Renal cortical epithelial cell (primary cell): ENCODE measurements at regions not wholly inside any gene's neighbourhood (a gene's known extent, or its start where the extent isn't known, plus 50 kb on each side); places are given as distances from the start of the nearest gene placed in this dataset.

Experiments
- DNase-seq: peaks from one replicate; pipeline ENCODE4 v3.0.0-alpha.2; 2011; ENCODE audit warnings: low read depth

DNA sequence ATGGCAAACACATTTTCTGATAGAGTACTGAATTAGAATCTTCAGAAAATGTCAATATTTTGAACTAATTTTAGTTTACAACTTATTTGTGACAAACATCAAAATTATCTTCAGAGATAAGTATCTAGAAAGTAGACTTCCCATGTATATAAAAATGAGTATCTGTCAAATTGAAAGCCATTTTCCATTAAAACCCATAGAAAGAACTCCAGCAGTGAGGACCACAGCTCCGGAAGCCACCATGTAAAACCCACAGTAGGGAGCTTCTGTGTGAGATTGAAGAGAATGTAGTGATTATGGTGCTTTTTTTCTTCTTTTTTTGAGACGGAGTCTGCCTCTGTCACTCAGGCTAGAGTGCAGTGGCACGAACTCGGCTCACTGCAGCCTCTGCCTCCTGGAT, 687.0 kb downstream of the TYW1 start:
- DNase-seq = no peak

DNA sequence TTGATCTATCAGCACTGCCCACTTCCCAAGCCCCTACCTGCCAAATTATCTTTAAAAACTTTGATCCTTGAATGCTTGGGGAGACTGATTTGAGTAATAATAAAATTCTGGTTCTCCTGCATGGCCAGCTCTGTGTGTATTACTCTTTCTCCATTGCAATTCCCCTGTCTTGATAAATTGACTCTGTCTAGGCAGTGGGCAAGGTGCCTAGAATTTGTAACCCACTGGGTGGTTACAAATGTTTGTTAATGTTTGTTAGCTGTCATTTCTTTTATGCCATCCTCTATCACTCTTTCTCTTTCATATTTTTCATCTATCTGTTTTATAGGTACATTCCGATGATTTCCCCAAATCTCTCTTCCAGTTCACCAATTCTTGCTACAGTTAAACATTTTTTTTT, 694.1 kb downstream of the TYW1 start:
- DNase-seq = no peak

DNA sequence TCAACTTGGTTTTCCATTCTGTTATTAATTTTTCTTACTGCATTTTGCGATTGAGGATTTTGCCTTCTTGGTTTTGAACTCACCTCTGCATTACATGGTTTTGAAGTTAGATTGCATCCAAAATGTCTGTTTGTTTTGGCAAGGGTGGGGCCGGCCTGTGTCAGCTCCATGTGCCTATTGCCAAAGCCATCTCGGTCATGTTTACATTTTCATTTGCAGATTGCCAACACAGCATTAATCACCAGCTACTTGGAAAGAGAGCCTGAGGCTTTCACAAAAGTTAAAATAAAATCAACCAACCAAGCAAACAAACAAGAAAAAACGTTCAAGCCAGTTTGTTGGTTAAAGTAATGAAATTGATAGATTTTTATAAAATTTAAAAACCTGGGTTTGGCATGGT, 695.8 kb downstream of the TYW1 start:
- no peak for DNase-seq

DNA sequence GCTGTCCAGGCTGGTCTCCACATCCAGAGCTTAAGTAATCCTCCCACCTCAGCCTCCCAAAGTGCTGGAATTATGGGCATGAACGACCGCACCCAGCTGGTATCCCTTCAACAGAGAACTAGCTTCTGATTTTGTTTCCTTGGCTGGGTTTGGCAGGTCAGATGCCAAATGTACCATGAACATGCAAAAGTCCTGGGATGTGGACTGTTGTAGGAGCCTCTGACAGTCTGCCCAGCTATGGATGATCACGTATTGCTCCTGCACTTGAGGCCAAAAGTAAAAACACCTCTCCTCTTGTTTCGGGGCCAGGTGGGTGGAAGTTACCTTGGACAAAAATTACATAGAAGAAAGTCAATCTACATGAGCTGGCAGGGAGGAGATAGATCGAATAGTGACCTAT, 699.5 kb downstream of the TYW1 start:
- no peak for DNase-seq

DNA sequence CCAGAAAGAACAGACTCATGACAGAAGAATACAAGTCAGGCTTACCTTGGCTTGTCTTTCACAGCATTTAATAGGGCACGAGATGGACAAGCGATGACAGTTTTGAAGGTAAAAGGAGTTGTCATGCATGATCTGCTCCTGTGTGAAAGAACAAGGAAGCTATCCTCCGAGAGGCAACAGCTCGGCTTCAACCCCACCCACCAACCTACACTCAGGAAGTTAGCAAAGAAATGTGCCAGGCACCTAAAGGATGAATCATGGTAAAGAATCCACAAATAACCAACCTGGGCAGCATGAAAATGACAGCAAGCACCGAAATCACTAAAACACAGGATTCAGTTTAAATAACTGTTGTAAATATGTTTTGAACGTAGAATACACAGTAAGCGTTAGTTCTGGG, 700.2 kb downstream of the TYW1 start:
- no peak for DNase-seq

DNA sequence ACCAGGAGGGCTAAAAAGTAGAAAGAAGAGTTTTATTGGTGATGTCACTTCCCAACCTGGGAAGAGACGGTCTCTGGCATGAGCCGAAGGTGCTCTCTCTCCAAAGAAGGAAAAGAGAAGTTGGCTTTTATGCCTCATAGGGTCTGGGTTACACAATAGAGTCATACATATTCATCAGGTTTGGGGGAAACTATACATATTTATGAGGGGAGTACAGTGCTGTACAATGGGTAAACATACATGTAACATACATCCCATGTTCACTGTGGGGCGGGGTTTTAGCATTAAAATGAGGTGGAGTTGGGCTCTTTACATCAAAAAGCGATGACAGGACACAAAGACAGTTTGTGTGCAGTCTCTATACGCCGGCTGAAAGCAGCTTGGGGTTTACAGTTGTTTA, 701.7 kb downstream of the TYW1 start:
- DNase-seq = no peak

DNA sequence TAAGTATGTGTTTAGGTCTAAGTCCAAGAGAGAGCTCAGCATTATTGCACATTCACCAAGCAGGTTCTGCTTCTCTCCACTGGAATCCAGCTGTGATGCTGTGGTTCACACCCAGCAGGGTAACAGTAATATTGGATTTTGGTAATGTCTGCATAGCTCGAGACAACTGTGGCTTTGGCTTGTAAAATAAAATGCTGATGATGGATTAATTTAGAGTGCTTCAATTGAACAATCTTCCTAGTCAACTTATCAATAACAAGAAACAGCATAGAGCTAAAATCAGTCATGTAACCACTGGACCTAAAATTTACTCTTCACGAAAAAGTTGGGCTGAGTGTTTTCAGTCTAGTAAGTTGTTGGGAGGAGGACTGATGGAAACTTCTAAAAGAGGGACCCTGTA, 709.2 kb downstream of the TYW1 start:
- DNase-seq = no peak

DNA sequence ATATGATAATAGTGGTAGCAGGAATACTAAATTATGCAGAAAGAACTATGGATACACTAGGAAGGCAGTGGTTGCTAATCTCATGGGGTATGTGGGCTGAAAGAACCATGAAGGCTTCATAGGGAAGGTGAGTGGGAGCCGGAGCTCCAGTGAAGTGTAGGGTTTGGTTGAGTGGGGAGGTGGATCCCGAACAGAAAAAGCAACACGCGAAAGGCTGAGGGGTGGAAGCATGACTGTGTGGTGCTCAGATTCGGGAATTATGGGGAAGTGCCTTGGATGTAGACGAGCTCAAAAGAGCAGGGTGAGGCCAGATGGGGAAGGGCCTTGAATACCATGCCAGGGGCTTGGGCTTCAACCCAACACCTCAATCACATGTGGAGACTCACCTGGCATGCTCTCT, 715.1 kb downstream of the TYW1 start:
- no peak for DNase-seq

DNA sequence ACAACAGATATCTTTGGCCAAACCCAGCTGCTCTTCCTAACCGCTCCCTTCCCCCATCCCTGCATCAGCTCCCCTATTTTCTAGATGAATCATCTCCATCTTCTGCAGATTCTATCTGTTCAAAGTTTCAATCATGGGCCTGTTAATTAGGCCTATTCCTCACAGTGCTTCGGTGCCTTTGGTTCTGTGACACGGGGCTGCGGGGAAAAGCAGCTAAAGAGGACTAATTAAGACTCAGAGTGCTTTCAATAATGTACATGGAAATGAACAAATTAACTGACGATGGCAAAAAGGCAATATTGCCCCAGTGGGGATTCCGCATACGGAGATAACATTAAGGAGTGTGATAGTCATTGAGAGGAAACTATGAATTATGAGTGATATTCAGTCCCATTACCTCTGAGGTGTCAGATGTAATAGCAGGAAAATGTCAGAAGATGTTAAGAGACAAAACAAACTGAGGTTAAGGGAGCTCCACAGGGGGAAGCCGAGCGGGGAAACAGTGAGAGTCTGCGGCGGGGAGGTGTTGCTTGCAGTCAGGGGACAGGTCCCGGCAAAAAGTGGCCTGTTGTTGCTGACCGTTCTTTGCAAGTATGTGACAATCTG, 716.9 kb downstream of the TYW1 start:
- DNase-seq = no peak

DNA sequence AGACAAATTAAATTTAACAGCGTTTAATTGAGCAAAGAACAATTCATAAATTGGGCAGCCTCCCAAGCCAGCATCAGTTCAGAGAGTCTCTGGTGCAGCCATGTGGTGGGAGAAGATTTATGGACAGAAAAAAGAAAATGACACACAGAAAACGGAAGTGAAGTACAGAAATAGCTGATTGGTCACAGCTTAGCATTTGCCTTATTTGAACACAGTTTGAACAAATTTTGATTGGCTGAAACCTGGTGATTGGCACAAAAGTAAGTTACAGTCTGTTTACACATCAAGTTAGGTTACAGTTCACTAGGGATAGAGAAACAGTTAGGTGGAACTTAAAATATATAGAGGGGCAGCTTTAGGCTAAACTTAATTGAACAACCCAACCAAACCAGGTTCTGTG, 720.1 kb downstream of the TYW1 start:
- no peak for DNase-seq

DNA sequence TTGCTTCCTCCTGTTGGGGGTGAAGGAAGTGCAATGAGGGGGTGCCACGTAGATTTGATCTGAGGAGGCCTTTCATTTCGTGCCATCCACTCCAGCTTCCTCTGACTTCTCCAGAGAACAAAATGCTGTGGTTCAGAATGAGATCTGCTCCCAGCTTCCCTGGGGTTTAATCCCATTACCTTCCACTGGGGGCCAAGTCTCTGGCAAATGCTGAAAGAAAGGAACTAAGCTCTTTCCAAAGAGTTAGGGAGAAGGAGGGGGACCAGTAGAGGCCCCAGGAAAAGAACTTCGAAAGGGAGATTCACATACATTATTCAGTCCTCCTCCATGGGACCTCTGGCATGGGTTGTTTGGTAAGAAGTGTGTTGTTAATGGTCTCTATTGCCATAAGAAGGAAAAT, 727.0 kb downstream of the TYW1 start:
- DNase-seq = no peak

DNA sequence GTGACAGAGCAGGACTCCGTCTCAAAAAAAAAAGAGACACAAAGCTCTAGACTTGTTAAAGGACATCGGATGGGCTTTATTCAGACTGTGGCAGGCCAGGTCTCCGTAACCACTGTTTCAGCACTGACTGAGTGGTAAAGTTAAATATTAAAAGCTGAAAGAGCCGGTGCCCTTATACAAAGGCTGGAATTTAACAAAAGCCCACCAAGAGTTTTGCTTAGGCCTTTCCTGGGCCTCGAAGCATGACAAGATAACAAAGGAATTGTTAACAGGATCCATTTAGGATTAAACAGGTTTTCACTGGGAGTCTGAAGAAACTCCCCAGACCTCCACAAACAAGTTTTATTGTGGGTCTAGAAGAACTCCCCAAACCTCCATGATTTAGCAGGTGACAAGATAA, 727.8 kb downstream of the TYW1 start:
- DNase-seq = no peak

DNA sequence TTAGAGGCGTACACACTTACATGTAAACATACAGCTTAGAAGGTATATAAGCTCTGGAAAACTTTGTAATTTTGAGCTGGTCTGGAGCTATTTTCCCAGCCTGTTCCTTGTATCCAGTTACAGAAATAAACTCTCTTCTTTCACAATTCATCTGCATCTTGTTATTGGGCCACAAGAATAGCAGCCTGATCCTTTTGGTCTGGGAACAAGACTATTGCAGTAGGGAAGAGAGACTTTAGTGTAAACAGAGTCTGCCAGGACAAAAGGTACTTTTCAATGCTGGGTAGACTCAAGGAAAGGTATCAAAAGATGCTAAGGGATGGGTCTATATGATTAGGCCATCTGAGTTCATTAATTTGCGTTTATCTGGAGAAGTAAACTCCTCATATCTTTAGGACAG, 728.3 kb downstream of the TYW1 start:
- DNase-seq = no peak

DNA sequence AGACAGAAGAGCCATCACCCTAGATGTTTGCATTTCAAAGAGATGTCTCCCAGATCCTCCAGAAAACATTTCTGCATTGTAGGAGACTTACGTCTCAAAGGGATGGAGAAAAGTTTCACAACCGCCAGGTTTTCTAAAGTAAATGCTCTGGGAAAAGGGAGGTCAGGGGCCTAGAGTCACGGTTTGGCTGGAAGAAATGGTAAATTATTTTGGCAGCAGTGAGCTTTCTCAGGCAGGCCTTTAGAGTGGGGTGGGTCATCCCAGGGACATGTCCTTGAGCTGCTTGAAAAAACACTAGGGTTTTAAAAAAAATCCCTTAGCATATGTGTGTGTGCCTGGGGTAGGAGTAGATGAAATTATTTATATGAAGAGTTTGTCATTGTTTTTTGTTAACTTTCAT, 728.8 kb downstream of the TYW1 start:
- DNase-seq = no peak

DNA sequence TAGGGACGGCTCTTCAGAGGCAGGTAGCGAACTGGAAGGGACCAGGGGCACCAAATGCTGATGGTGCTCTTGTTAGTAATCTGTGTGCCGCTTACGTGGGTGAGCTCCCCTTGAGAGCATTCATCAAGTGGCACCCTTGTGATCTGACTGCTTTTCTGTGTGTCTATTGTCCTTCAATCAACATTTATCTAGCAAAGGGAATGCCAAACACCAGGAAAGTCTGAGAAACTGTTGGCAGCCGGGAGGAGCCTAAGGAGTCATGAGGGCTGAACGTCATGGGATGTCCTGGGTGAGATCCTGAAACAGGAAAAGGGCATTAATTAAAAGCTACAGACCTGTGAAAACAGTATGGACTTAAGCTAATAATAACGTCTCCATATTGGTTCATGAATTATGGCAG, 733.1 kb downstream of the TYW1 start:
- DNase-seq = no peak

DNA sequence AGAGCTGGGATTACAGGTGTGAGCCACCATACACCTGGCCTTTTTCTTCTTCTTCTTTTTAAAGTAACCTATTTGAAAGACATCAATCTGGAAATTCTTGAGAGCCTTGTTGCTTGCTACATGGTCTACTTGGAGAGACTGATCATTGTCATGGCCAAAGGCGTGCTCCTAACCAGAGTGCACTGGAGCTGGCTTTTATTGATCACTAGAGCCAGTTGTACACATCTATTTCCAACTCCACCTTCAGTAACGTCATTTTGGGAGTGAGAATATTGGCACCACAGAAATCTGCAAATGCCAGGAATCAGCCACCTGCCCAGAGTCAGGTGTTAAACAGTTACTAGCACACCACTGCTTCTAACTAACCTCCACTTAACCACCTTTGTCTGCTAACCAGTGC, 735.1 kb downstream of the TYW1 start:
- no peak for DNase-seq

DNA sequence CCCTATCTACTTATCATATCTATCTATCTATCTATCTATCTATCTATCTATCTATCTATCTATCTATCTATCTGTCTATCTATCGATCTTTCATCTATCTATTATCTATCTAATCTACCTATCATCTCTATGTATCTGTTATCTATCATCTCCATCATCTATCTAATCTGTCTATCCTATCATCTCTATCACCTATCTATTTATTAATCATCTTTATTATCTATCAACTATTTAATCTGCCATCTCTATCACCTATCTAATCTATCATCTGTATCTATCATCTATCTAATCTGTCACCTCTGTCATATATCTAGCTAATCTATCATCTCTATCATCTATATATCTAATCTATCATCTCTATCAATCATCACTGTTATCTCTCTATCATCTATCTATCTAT, 736.3 kb downstream of the TYW1 start:
- no peak for DNase-seq

DNA sequence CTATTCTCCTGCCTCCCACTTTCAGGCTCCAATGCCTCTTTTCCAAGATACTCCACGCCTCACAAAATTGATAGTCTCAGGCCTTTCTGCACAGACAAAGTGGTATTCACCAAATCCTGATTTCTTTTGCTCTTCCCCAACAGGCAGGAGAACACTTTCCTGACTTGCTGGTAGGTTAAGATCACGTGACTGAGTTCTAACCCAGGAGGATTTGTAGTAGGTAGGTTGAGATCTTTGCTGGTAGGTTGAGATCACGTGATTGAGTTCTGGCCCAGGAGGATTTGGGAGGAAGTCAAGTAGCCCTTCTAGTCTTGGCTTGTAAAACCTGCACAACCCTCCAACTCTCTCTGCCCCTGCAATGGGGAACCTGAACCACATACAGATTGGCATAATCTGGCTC, 741.5 kb downstream of the TYW1 start:
- no peak for DNase-seq

DNA sequence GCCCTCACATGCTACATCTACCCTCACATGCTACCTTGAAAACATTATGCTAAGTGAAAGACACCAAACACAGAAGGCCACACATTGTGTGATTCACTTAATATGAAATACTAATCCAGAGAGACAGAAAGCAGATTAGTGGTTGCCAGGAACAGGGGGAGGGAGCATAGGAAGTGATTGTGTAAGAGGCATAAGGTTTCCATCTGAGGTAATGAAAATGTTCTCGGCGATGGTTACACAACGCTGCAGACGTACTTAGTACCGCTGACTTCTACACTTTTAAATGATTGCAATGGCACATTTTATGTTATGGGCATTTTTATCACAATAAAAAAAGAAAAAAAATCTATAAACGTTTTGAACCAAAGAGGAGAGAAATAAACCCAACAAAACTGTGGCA, 742.3 kb downstream of the TYW1 start:
- peak; percentile 13 for DNase-seq

DNA sequence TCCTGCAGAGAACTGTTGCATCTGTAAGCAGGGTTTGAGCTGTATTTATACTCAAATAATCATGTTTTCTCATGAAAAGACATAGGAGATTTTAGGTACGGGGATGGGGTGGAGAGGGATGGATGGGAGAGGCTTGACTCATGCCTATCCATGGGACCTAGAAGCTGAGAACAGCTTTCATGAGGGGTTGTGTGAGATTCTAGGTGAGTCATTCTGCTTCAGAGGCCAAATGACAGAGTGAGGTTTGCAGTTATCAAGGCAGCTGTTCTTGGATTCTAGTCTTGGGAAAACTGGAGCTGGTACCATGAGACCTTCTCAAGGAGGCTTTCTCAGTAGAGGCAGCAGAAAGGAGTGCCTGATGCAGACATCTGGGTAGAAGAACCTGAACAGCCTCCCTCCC, 746.9 kb downstream of the TYW1 start:
- DNase-seq = no peak

DNA sequence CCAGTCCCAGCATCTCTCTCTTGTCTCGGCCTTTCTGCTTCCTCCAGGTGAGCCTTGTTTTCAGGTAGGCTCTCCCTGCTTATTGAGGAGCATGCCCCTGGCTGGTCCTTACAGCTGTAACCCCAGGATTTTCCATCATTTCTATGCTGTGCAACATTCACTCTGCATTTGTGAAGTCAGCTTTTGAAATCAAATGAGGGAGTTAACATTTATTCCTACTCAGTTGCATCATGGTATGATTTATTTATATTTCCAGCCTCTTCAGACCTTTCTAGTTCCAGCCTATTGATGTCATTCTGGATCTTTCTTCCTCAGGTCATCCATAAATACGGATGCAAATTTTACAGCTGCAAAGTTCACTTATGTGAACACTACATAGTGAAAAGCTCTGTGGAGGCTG, 755.6 kb downstream of the TYW1 start:
- DNase-seq = no peak

DNA sequence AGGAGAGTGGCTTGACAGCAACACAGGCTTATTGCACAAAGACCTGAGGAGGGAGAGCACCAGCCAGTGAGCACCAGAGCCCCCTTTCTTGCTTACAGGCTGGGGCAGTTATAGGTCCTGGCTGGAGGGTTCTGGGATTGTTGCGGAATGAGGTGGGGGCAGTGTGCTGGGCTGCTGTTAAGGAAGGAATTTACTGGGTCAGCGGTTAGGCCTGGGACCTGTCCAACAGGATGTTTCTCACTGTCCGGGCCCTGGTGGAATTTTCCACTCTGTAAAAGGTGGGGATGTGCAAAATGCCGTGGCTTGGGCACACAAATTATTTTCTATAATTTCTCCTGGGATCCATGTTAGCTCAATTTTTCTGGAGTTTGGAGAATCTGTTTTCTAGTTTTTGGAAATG, 757.3 kb downstream of the TYW1 start:
- DNase-seq = peak; percentile 17

DNA sequence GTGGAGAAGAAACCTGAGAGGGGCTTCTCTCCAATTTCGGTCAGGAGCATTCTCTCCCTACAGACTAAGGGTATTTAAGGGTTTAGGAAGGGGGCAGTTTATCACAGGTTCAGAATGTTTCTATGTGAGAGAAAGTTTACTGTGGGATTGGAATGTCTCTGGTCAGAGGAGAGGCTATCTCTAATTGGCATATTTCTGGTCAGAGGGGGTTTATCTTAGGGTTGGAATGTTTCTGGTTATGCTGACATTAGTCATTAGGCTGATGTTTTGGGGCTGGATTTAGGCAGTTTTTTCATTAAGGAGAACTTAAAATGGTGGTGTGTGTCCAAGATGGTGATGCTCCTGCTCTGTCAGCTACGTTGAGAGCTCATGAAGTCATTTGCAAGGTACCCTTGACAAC, 758.0 kb downstream of the TYW1 start:
- DNase-seq = peak; percentile 15

DNA sequence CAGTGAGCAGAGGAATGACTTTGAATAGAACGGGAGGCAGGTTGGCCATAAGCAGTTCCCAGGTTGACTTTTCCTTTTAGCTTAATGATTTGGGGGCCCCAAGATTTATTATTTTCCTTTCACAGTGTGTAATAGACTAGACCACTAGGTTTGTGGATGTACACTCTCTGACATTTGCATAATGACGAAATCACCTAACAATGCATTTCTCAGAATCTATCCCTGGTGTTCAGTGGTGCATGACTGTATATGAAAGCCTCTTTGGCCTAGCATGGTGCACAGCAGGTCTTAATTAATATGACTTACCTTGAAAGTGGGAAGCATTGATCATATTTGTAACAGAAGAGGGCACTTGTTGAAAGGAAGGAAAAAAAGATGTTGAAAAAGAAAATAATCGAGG, 761.9 kb downstream of the TYW1 start:
- DNase-seq = peak; percentile 36

DNA sequence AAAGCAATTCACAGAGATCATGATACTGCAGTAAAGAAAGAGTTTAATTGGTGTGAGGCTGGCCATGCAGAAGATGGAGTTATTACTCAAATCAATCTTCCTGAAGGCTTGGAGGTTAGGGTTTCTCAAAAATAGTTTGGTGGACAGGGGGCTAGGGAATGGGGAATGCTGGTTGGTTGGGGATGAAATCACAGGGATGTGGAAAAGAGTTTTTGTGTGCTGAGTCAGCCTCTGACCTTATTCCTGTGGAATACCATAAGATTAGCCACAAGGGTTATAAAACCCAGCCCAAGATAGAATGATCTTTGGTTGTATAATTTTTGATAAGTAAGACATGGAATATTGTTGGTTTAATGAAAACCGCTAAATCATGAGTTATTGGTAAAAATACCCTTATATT, 764.3 kb downstream of the TYW1 start:
- no peak for DNase-seq
